IMR-90 (cell line): ENCODE measurements at regions not wholly inside any gene's neighbourhood (a gene's known extent, or its start where the extent isn't known, plus 50 kb on each side); places are given as distances from the start of the nearest gene placed in this dataset.
A peak's percentile ranks its signal among the peaks of the same experiment; 100 is the strongest.

Experiments
- ATAC-seq: fragments of 200-7000 bp; cut with Tn5 transposase; 2 replicates; pipeline ENCODE4 v1.9.1; 2020; ENCODE audit warnings: low read depth, mild to moderate bottlenecking, moderate library complexity
- BruUV-seq: library from RNA; stranded (reverse); fragments of 400-500 nt; replicated peaks from 2 replicates; lab custom pipeline; 2021; lab: Mats Ljungman, UMichigan
- CTCF ChIA-PET: fragments of 300-600 bp; formaldehyde crosslinking; extraction: SDS; loops from one replicate; lab custom pipeline; 2021; ENCODE audit warnings: antibody characterized with exemption; lab: Yijun Ruan, JAX
- POLR2A ChIA-PET: fragments of 300-600 bp; sonication (Branson Sonifier 250); formaldehyde crosslinking; loops from one replicate; lab custom pipeline; 2022; ENCODE audit warnings: antibody characterized with exemption; ENCODE audit not compliant: unreplicated experiment; lab: Charles Lee
- DNase-seq: peaks from one replicate; pipeline ENCODE4 v3.0.0; 2013
- H2AFZ ChIP-seq: replicated peaks from 2 replicates; pipeline ENCODE3; 2013; ENCODE audit warnings: low read length, mild to moderate bottlenecking; ENCODE audit not compliant: poor library complexity
- H2AK5ac ChIP-seq: 2 replicates; pipeline ENCODE4 v1.6.1; 2013; ENCODE audit warnings: low read depth, low read length, inconsistent platforms
- H2AK9ac ChIP-seq: replicated peaks from 2 replicates; pipeline ENCODE3; 2013; ENCODE audit warnings: mild to moderate bottlenecking, low read depth, low read length, moderate library complexity; ENCODE audit not compliant: poor library complexity
- H2BK120ac ChIP-seq: 2 replicates; pipeline ENCODE4 v1.6.1; 2013; ENCODE audit warnings: low read depth, low read length, inconsistent platforms
- H2BK15ac ChIP-seq: 3 replicates; pipeline ENCODE4 v1.6.1; 2013; ENCODE audit warnings: low read depth, low read length, inconsistent platforms
- H2BK20ac ChIP-seq: 2 replicates; pipeline ENCODE4 v1.6.1; 2013; ENCODE audit warnings: low read depth, mild to moderate bottlenecking, inconsistent platforms, low read length, moderate library complexity
- H2BK5ac ChIP-seq: 2 replicates; pipeline ENCODE4 v1.6.1; 2013; ENCODE audit warnings: mild to moderate bottlenecking, low read depth, low read length, inconsistent platforms; ENCODE audit not compliant: poor library complexity, severe bottlenecking
- H3K14ac ChIP-seq: replicated peaks from 2 replicates; pipeline ENCODE4 v1.6.1; 2013; ENCODE audit warnings: low read depth, low read length, inconsistent platforms
- H3K18ac ChIP-seq: 2 replicates; pipeline ENCODE4 v1.6.1; 2013; ENCODE audit warnings: low read depth, low read length, control low read depth
- H3K23ac ChIP-seq: 2 replicates; pipeline ENCODE4 v1.6.1; 2013; ENCODE audit warnings: low read depth, low read length, inconsistent platforms
- H3K27ac ChIP-seq: 2 replicates; pipeline ENCODE4 v1.5.1; 2013; ENCODE audit warnings: mild to moderate bottlenecking, control low read depth, low read length; ENCODE audit not compliant: insufficient read depth
- H3K27me3 ChIP-seq: 2 replicates; pipeline ENCODE4 v1.6.1; 2013; ENCODE audit warnings: low read length; ENCODE audit not compliant: control insufficient read depth, insufficient read depth
- H3K36me3 ChIP-seq: 2 replicates; pipeline ENCODE4 v1.6.1; 2013; ENCODE audit warnings: low read length, mixed read lengths; ENCODE audit not compliant: control insufficient read depth, insufficient read depth
- H3K4ac ChIP-seq: 2 replicates; pipeline ENCODE4 v1.6.1; 2013; ENCODE audit warnings: low read depth, low read length, inconsistent platforms
- H3K4me1 ChIP-seq: 2 replicates; pipeline ENCODE4 v1.6.1; 2013; ENCODE audit warnings: low read length, mixed read lengths; ENCODE audit not compliant: control insufficient read depth, insufficient read depth
- H3K4me2 ChIP-seq: 2 replicates; pipeline ENCODE4 v1.6.1; 2013; ENCODE audit warnings: low read depth, mild to moderate bottlenecking, control low read depth, low read length, moderate library complexity
- H3K4me3 ChIP-seq: 2 replicates; pipeline ENCODE4 v1.5.1; 2013; ENCODE audit warnings: low read depth, mild to moderate bottlenecking, control low read depth, low read length, moderate library complexity; ENCODE audit not compliant: insufficient read depth
- H3K56ac ChIP-seq: 2 replicates; pipeline ENCODE4 v1.6.1; 2013; ENCODE audit warnings: low read length, inconsistent platforms; ENCODE audit not compliant: insufficient read depth; ENCODE audit errors: extremely low read depth
- H3K79me1 ChIP-seq, 2 experiments: 2 replicates each; pipeline ENCODE4 v1.6.1; 2013; ENCODE audit warnings: low read length in 2 of 2, inconsistent platforms in 1 of 2, low read depth in 1 of 2
- H3K9ac ChIP-seq: 2 replicates; pipeline ENCODE4 v1.6.1; 2013; ENCODE audit warnings: low read depth, low read length, control low read depth
- H3K9me1 ChIP-seq: 2 replicates; pipeline ENCODE4 v1.6.1; 2013; ENCODE audit warnings: low read length, inconsistent platforms; ENCODE audit not compliant: insufficient read depth
- H3K9me3 ChIP-seq: 2 replicates; pipeline ENCODE4 v1.6.1; 2013; ENCODE audit warnings: low read length; ENCODE audit not compliant: control insufficient read depth, insufficient read depth
- H4K20me1 ChIP-seq: 2 replicates; pipeline ENCODE4 v1.6.1; 2013; ENCODE audit warnings: low read length, inconsistent platforms; ENCODE audit not compliant: insufficient read depth
- H4K5ac ChIP-seq: 2 replicates; pipeline ENCODE4 v1.6.1; 2013; ENCODE audit warnings: mild to moderate bottlenecking, low read depth, low read length, control low read depth
- H4K8ac ChIP-seq, 2 experiments: 2 replicates each; pipeline ENCODE4 v1.6.1; 2013; ENCODE audit warnings: low read depth in 2 of 2, low read length in 2 of 2, control low read depth in 1 of 2, inconsistent platforms in 1 of 2
- H4K91ac ChIP-seq: 2 replicates; pipeline ENCODE4 v1.6.1; 2013; ENCODE audit warnings: low read depth, low read length, inconsistent platforms; ENCODE audit not compliant: insufficient read depth
- FOS ChIP-seq: fragments of 150-350 bp; IDR thresholded peaks from 2 replicates; pipeline ENCODE4 v1.6.1; 2016; ENCODE audit warnings: low read depth, low read length
- MAFK ChIP-seq: IDR thresholded peaks from 2 replicates; pipeline ENCODE4 v1.6.1; 2012; ENCODE audit warnings: low read depth, low read length, improper control_type of control experiment
- MXI1 ChIP-seq: IDR thresholded peaks from 2 replicates; pipeline ENCODE4 v1.6.1; 2012; ENCODE audit warnings: low read depth, mild to moderate bottlenecking, low read length, moderate library complexity, borderline replicate concordance
- NFE2L2 ChIP-seq: fragments of 150-350 bp; IDR thresholded peaks from 2 replicates; pipeline ENCODE4 v1.6.1; 2016; ENCODE audit warnings: low read depth, mild to moderate bottlenecking, low read length
- RFX5 ChIP-seq: IDR thresholded peaks from 2 replicates; pipeline ENCODE4 v1.8.0; 2012; ENCODE audit warnings: low read depth, mild to moderate bottlenecking, low read length, moderate library complexity
- SMC3 ChIP-seq: fragments of 150-350 bp; IDR thresholded peaks from 2 replicates; pipeline ENCODE4 v1.6.1; 2016; ENCODE audit warnings: low read depth, mild to moderate bottlenecking, antibody characterized with exemption, low read length, moderate library complexity
- dilution Hi-C: fragments of 300-500 bp; cut with HindIII; formaldehyde crosslinking; loops from one replicate; pipeline ENCODE4 v1.14.3; 2018; ENCODE audit warnings: low sequenced_read_pairs; ENCODE audit not compliant: unreplicated experiment
- in situ Hi-C: fragments of 300-500 bp; cut with MboI; formaldehyde crosslinking; loops from 3 replicates; pipeline ENCODE4 v1.14.3; 2019; ENCODE audit warnings: low sequenced_read_pairs, inconsistent platforms, mixed read lengths
- intact Hi-C: fragments of 100-400 bp; cut with micrococcal nuclease; formaldehyde crosslinking; loops from 2 replicates; pipeline ENCODE4 v1.10.0; 2022
- TF ChIP-seq, protein P1 (sequence below): fragments of 150-350 bp; IDR thresholded peaks from 2 replicates; pipeline ENCODE4 v1.6.1; 2017; ENCODE audit warnings: mild to moderate bottlenecking, antibody characterized with exemption, low read length, low read depth
- TF ChIP-seq, protein P2 (sequence below): conservative IDR thresholded peaks from 2 replicates; pipeline ENCODE4 v1.5.1; 2012; ENCODE audit warnings: mild to moderate bottlenecking, low read depth, low read length, improper control_type of control experiment

DNA sequence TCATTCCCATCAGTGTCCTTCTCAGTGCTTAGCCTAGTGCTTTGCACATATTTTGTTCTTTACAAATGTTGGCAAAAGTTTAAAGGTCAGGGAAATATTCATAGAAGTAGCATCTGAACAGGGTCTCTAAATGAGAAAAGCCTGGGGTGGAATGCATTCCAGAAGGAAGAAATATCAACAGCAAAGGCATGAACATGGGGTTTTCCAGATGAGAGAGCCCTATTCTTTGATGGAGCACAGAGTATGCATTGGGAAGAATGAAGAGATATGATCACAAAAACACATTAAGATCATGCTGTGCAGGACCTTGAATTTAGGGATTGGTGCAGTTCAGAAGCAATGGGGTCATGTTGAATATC lies 140.2 kb downstream of the SNX19 start:
- no peak overlapping the region for H2BK20ac ChIP-seq
- no peak overlapping the region for H3K56ac ChIP-seq
- POLR2A ChIA-PET, result no interaction called here
- no peak overlapping the region for H4K91ac ChIP-seq
- H3K4ac ChIP-seq, result no peak overlapping the region
- no peak overlapping the region for H3K9ac ChIP-seq
- no peak overlapping the region for H4K8ac ChIP-seq
- H3K9me1 ChIP-seq, result peaks cover 22% of the 10 kb centered on the region
- no peak overlapping the region for H2BK120ac ChIP-seq
- no peak overlapping the region for H3K27ac ChIP-seq
- H2AK9ac ChIP-seq, result no peak overlapping the region
- peak overlapping the region; percentile 47; the same call in 1 of the 3 replicates for H2BK15ac ChIP-seq
- H3K4me3 ChIP-seq, result no peak overlapping the region
- H3K4me1 ChIP-seq, result peaks cover 20% of the 10 kb centered on the region
- ATAC-seq, result no peak
- dilution Hi-C loops, result no loop called here
- no peak overlapping the region for H3K23ac ChIP-seq
- no peak overlapping the region for H3K18ac ChIP-seq
- no peaks in the 10 kb centered on the region for H3K36me3 ChIP-seq
- H2BK5ac ChIP-seq, result no peak overlapping the region
- in situ Hi-C loops, result no loop called here
- H3K27me3 ChIP-seq, result no peaks in the 10 kb centered on the region
- no TSS peak for BruUV-seq
- intact Hi-C loops, result no loop called here
- CTCF ChIA-PET, result no interaction called here
- H2AFZ ChIP-seq, result no peak overlapping the region
- no peak overlapping the region for H3K4me2 ChIP-seq
- peaks cover 14% of the 10 kb centered on the region for H4K20me1 ChIP-seq
- no peak for TF ChIP-seq SMC3
- no peak for TF ChIP-seq RFX5
- TF ChIP-seq NFE2L2, result no peak
- no peak for TF ChIP-seq MAFK
- TF ChIP-seq, protein P1, sequence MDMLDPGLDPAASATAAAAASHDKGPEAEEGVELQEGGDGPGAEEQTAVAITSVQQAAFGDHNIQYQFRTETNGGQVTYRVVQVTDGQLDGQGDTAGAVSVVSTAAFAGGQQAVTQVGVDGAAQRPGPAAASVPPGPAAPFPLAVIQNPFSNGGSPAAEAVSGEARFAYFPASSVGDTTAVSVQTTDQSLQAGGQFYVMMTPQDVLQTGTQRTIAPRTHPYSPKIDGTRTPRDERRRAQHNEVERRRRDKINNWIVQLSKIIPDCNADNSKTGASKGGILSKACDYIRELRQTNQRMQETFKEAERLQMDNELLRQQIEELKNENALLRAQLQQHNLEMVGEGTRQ, result no peak
- TF ChIP-seq, protein P2, sequence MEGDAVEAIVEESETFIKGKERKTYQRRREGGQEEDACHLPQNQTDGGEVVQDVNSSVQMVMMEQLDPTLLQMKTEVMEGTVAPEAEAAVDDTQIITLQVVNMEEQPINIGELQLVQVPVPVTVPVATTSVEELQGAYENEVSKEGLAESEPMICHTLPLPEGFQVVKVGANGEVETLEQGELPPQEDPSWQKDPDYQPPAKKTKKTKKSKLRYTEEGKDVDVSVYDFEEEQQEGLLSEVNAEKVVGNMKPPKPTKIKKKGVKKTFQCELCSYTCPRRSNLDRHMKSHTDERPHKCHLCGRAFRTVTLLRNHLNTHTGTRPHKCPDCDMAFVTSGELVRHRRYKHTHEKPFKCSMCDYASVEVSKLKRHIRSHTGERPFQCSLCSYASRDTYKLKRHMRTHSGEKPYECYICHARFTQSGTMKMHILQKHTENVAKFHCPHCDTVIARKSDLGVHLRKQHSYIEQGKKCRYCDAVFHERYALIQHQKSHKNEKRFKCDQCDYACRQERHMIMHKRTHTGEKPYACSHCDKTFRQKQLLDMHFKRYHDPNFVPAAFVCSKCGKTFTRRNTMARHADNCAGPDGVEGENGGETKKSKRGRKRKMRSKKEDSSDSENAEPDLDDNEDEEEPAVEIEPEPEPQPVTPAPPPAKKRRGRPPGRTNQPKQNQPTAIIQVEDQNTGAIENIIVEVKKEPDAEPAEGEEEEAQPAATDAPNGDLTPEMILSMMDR, result no peak
- no peak for TF ChIP-seq MXI1
- TF ChIP-seq FOS, result no peak
- H3K79me1 ChIP-seq, result no peaks in the 10 kb centered on the region
- H3K14ac ChIP-seq, result no peak overlapping the region
- H4K5ac ChIP-seq, result no peak overlapping the region
- H3K9me3 ChIP-seq, result peaks cover 3% of the 10 kb centered on the region; the same call in 1 of the 2 replicates
- DNase-seq, result no peak
- peak overlapping the region; percentile 5; the same call in 1 of the 2 replicates for H2AK5ac ChIP-seq
